Mesodermal cell (in vitro differentiated cells): ENCODE measurements at regions not wholly inside any gene's neighbourhood (a gene's known extent, or its start where the extent isn't known, plus 50 kb on each side); places are given as distances from the start of the nearest gene placed in this dataset.

Experiments used
- H3K27ac ChIP-seq: 2 replicates; pipeline ENCODE4 v1.7.0; 2013; ENCODE audit warnings: mild to moderate bottlenecking, low read depth, low read length, moderate library complexity; ENCODE audit not compliant: severe bottlenecking
- H3K36me3 ChIP-seq: 2 replicates; pipeline ENCODE4 v1.7.1; 2013; ENCODE audit warnings: mild to moderate bottlenecking, low read length, moderate library complexity; ENCODE audit not compliant: control insufficient read depth, insufficient read depth
- H3K4me1 ChIP-seq: one replicate; pipeline ENCODE4 v1.7.1; 2013; ENCODE audit warnings: mild to moderate bottlenecking, low read length; ENCODE audit not compliant: insufficient read depth, control insufficient read depth, poor library complexity, severe bottlenecking
- H3K4me3 ChIP-seq: 2 replicates; pipeline ENCODE4 v1.7.0; 2013; ENCODE audit warnings: low read length, control low read depth, mild to moderate bottlenecking; ENCODE audit not compliant: insufficient read depth, poor library complexity, severe bottlenecking; ENCODE audit errors: extremely low read depth
- H3K9me3 ChIP-seq: 2 replicates; pipeline ENCODE4 v1.7.1; 2013; ENCODE audit warnings: mild to moderate bottlenecking, low read length, moderate library complexity; ENCODE audit not compliant: control insufficient read depth
- WGBS, 2 experiments: methylation state at CpG; one replicate each; pipeline ENCODE4 v1.1.5; 2013; ENCODE audit warnings: missing lambda C conversion rate in 2 of 2; ENCODE audit not compliant: insufficient coverage in 2 of 2; 5-methylcytosine and 5-hydroxymethylcytosine counted together

DNA sequence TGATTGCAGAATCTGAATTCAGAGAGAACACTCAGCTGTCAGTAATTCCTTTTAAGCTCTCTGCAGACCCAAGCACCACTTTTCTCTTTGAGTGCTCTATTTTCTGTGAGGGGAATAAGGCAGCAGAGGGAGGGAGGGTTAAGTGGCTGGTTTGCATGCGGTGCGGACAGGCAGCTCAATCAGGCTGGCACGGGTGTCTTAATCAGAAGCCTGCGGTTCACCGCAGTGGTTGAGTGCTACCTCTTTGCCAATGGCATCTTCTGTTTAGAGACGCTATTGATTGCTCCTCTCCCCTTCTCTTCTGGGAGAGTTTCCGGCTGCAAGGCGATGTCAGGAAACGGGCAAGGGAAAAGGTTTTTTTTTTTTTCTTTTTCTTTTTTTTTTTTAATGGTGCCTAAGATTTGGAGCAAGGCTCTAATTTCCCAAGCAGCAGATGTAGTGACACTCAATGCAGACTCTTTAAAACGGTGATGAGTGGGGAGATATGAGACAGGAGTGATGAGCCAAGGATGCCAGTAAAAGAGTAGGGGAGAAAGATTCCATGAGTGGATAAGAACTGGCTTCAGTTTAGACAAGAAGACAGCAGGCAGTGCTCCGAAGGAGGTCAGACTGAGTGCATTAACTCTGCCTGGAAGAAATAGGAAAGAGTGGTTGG is 533.7 kb upstream of the SEL1L start:
- H3K27ac ChIP-seq, result no peak overlapping the region
- H3K36me3 ChIP-seq, result no peaks in the 10 kb centered on the region
- H3K9me3 ChIP-seq, result no peaks in the 10 kb centered on the region
- no peaks in the 10 kb centered on the region for H3K4me1 ChIP-seq
- 73 to 76% methylated on average over 7 to 8 of the region's 11 CpGs for WGBS, 2 experiments
- no peak overlapping the region for H3K4me3 ChIP-seq

DNA sequence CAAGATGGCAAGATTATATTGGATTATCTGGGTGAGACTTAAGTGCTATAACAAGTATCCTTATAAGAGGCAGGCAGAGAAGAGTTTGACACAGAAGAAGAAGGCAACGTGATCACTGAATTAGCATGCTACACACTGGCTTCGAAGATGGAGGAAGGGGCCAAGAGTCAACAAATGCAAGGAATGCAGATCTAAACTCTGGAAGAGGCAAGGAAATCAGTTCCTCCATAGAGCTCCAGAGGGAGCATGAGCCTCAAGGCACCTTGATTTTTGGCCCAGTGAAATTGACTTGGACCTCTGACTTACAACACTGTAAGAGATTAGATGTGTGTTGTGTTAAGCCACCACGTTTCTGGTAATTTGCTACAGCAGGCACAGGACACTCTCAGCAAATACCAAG is 536.4 kb upstream of the SEL1L start:
- WGBS, 2 experiments, result 65 to 66% methylated on average over 2 to 3 of the region's 3 CpGs
- H3K36me3 ChIP-seq, result no peaks in the 10 kb centered on the region

GRCh38 chr14:82070753-82071152 is 537.1 kb upstream of the SEL1L start:
- Histone ChIP-seq H3K4me3 (no peak overlapping the region), H3K27ac (no peak overlapping the region), H3K4me1 (no peaks in the 10 kb centered on the region), H3K36me3 (no peaks in the 10 kb centered on the region), H3K9me3 (no peaks in the 10 kb centered on the region)
- WGBS, 2 experiments, result 84 to 88% methylated on average over 2 to 3 of the region's 3 CpGs

More for the DNA sequence above, 536.4 kb upstream of the SEL1L start:
- Histone ChIP-seq H3K27ac (no peak overlapping the region), H3K4me3 (no peak overlapping the region), H3K4me1 (no peaks in the 10 kb centered on the region), H3K9me3 (no peaks in the 10 kb centered on the region)

- Histone ChIP-seq H3K4me1 (no peaks in the 10 kb centered on the region), H3K36me3 (no peaks in the 10 kb centered on the region), H3K4me3 (no peak overlapping the region), H3K9me3 (no peaks in the 10 kb centered on the region), H3K27ac (no peak overlapping the region)
- WGBS, 2 experiments, result no CpG with 5 or more reads among the region's 2 CpGs
These were observed 539.9 kb upstream of the SEL1L start for GRCh38 chr14:82073547-82073946.

DNA sequence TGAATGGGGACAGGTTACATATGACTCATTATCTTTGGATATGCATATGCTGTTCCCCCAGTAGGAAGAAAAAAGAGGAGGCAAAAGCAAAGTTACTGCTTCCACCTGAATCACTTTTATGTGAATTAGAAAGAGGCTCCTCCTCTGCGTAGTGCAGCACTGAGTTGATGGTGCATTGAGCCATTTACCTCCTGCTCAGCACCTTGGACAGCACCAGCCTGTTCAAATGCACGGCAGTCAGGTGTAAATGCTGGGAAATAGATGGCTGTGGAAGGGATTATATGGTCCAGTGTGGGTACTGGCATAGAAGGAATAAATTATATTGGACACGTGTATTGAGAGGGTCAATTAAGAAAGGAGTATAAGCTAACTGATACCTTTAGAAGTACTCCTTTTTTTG is 541.9 kb upstream of the SEL1L start:
- Histone ChIP-seq H3K4me3 (no peak overlapping the region), H3K27ac (no peak overlapping the region), H3K4me1 (no peaks in the 10 kb centered on the region), H3K36me3 (no peaks in the 10 kb centered on the region), H3K9me3 (no peaks in the 10 kb centered on the region)
- 16 to 18% methylated on average over 3 of the region's 3 CpGs for WGBS, 2 experiments

- H3K27ac ChIP-seq, result no peak overlapping the region
- no peaks in the 10 kb centered on the region for H3K36me3 ChIP-seq
- H3K4me3 ChIP-seq, result no peak overlapping the region
- no peaks in the 10 kb centered on the region for H3K4me1 ChIP-seq
- 100% methylated on average over 1 of the region's 3 CpGs; no CpG with 5 or more reads in 1 of the 2 experiments for WGBS, 2 experiments
- H3K9me3 ChIP-seq, result no peaks in the 10 kb centered on the region
These were observed 545.9 kb upstream of the SEL1L start for GRCh38 chr14:82079553-82079952.

DNA sequence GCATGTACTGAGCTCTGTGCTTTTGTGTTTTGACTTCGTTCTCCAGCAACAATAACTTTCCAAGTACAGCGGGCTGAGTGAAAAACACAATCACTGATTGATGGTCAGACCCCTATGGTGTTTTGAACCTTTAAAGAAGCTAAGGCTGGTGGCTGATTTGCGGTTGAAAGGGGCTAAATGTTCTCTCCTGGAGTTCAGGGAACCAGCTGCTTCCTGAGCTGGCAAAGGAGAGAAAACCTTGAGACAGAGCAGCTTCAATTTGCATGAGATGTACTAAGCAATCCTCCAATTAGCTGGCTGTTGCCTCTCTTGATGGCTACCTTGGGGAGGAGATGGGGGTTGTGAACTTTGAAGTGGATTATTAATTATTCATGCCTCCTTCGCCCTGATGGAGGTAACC is 546.7 kb upstream of the SEL1L start:
- 0 to 10% methylated on average over 1 to 4 of the region's 4 CpGs for WGBS, 2 experiments
- Histone ChIP-seq H3K9me3 (no peaks in the 10 kb centered on the region), H3K36me3 (no peaks in the 10 kb centered on the region), H3K4me1 (no peaks in the 10 kb centered on the region), H3K27ac (no peak overlapping the region), H3K4me3 (no peak overlapping the region)

- Histone ChIP-seq H3K4me3 (no peak overlapping the region), H3K4me1 (no peaks in the 10 kb centered on the region), H3K9me3 (no peaks in the 10 kb centered on the region), H3K36me3 (no peaks in the 10 kb centered on the region), H3K27ac (no peak overlapping the region)
- no CpG with 5 or more reads among the region's 3 CpGs for WGBS, 2 experiments
These were observed 551.2 kb upstream of the SEL1L start for GRCh38 chr14:82084813-82085212.

DNA sequence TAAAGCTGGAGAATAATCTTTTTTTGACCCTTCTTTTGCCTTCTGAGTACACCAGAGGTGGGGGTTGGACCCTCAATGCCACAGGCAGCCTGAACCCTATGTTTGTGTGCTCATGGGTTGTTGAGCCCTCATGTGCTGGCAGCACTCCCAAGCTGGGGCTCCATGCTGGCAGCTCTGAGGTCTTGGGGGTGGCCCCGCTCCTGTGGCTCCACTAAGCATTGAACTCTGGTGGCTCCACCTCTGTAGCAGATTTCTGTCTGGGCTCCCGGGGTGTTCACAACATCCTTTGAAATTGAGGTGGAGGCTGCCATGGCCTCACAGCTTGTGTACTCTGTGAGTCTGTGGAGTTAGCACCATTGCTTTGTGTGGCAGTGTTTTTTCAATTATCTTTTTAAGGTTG is 557.4 kb upstream of the SEL1L start:
- Histone ChIP-seq H3K36me3 (no peaks in the 10 kb centered on the region), H3K4me3 (no peak overlapping the region), H3K9me3 (no peaks in the 10 kb centered on the region), H3K27ac (no peak overlapping the region), H3K4me1 (no peaks in the 10 kb centered on the region)
- 63 to 100% methylated on average over 1 to 2 of the region's 2 CpGs for WGBS, 2 experiments

DNA sequence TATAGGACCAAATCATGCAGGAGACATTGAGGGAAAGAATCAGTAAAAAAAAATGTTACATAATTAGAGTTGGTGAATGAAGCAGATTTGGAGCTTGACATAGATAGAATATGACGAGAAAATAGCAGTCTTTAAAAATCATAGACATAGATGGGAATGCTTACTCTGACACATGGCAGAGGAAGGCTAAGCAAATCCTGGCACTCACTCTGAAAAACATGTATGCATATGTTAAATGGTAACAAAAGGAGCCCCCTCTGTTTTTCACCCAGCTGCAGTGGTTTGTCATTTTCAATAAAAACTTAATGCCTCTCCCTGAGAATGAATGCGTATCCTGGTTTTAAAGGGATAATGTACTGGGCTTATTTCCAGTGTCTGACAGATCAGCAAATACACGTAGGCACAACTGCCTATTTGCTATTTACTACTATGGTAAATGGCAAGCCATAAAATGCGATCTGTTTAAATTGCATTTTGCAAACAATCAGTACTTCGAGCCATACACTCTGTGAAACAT is 561.2 kb upstream of the SEL1L start:
- no peak overlapping the region for H3K4me3 ChIP-seq
- WGBS, 2 experiments, result 93 to 100% methylated on average over 1 to 2 of the region's 5 CpGs
- H3K4me1 ChIP-seq, result no peaks in the 10 kb centered on the region
- no peak overlapping the region for H3K27ac ChIP-seq
- no peaks in the 10 kb centered on the region for H3K9me3 ChIP-seq
- H3K36me3 ChIP-seq, result no peaks in the 10 kb centered on the region

GRCh38 chr14:82104013-82104412 is 570.4 kb upstream of the SEL1L start:
- WGBS, 2 experiments, result no CpG with 5 or more reads among the region's 1 CpG
- no peaks in the 10 kb centered on the region for H3K9me3 ChIP-seq
- H3K27ac ChIP-seq, result no peak overlapping the region
- no peak overlapping the region for H3K4me3 ChIP-seq
- no peaks in the 10 kb centered on the region for H3K4me1 ChIP-seq
- no peaks in the 10 kb centered on the region for H3K36me3 ChIP-seq
